ENCODE measurements at regions not wholly inside any gene's neighbourhood (a gene's known extent, or its start where the extent isn't known, plus 50 kb on each side); places are given as distances from the start of the nearest gene placed in this dataset.

DNA sequence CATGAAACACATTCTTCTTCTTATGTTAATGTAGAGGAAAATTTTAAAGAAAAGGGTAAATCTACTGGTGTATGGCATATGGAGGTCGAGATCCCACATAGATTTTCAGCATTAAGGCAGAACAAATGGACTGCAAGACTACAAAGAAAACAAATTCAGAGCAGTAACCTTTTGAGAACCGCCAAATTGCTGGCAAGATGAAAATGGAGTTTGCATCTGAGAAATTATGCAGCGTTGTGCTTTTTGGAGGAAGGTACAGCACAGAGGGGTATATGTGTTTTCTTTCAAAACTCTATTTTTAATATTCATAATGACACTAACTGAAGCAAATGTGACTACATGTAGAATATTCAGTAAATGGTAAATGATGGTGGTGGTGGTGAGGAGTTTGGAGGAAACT is 59.0 kb upstream of the PARD3B start:
- no peak overlapping the region for H3K18ac ChIP-seq (ENCODE audit: insufficient read length, low read depth, low read length)
- no peak overlapping the region for H3K27ac ChIP-seq (ENCODE audit: insufficient read length, low read depth, low read length)
- Mint-ChIP-seq H3K27ac (no peak overlapping the region), H3K27me3 (ENCODE audit: low read depth) (no peaks in the 10 kb centered on the region), H3K9me3 (no peaks in the 10 kb centered on the region), H3K4me1 (no peaks in the 10 kb centered on the region), H3K36me3 (ENCODE audit: insufficient read depth in 1 of 3, low read depth in 3 of 3) (no peaks in the 10 kb centered on the region), H3K4me3 (no peak overlapping the region)
- H4K91ac ChIP-seq (ENCODE audit: insufficient read length, low read depth, low read length), result no peak overlapping the region
- H3K56ac ChIP-seq (ENCODE audit: insufficient read length, low read depth, low read length), result no peak overlapping the region
- no peak overlapping the region for H4K5ac ChIP-seq (ENCODE audit: insufficient read length, low read depth, low read length)
- no peak overlapping the region for H3K9ac ChIP-seq (ENCODE audit: extremely low read depth, insufficient read length, low read length)
- H3K23me2 ChIP-seq (ENCODE audit: insufficient read length, low read depth, low read length, poor library complexity, severe bottlenecking), result no peaks in the 10 kb centered on the region
- no peak overlapping the region for H2AFZ ChIP-seq (ENCODE audit: low read length)
- H3K23ac ChIP-seq (ENCODE audit: insufficient read length, low read depth, low read length), result no peak overlapping the region
- H3K4me2 ChIP-seq (ENCODE audit: insufficient read depth, insufficient read length, low read length), result no peak overlapping the region
- no peak overlapping the region for H2BK5ac ChIP-seq (ENCODE audit: insufficient read length, low read length)
- whole genome bisulfite sequencing (ENCODE audit: extremely low coverage, insufficient read length, low lambda C conversion rate), result no CpG with 5 or more reads among the region's 3 CpGs
- no peaks in the 10 kb centered on the region for H3K79me1 ChIP-seq (ENCODE audit: insufficient read depth, low read depth, low read length, poor library complexity, severe bottlenecking)
- H2AK5ac ChIP-seq (ENCODE audit: insufficient read length, low read length), result no peak overlapping the region
- no peak overlapping the region for H2BK20ac ChIP-seq (ENCODE audit: low read depth, low read length, poor library complexity, severe bottlenecking)
- H3K14ac ChIP-seq (ENCODE audit: insufficient read depth, low read length), result no peak overlapping the region
- DNase-seq, result no peak
- H2BK15ac ChIP-seq (ENCODE audit: low read depth, low read length), result no peak overlapping the region
- peaks cover 2% of the 10 kb centered on the region; the same call in 1 of the 2 replicates for H3K4me1 ChIP-seq (ENCODE audit: insufficient read depth, low read length)
- no peak overlapping the region for H2BK12ac ChIP-seq (ENCODE audit: insufficient read length, low read depth, low read length)
- H2BK120ac ChIP-seq (ENCODE audit: low read depth, low read length, poor library complexity, severe bottlenecking), result no peak overlapping the region
- H3K79me2 ChIP-seq (ENCODE audit: insufficient read depth, low read length), result no peaks in the 10 kb centered on the region
- H3K9me3 ChIP-seq (ENCODE audit: control insufficient read depth, low read depth, low read length), result no peaks in the 10 kb centered on the region
- H3T11ph ChIP-seq (ENCODE audit: low read length), result no peak overlapping the region
- TF ChIP-seq, protein P1, sequence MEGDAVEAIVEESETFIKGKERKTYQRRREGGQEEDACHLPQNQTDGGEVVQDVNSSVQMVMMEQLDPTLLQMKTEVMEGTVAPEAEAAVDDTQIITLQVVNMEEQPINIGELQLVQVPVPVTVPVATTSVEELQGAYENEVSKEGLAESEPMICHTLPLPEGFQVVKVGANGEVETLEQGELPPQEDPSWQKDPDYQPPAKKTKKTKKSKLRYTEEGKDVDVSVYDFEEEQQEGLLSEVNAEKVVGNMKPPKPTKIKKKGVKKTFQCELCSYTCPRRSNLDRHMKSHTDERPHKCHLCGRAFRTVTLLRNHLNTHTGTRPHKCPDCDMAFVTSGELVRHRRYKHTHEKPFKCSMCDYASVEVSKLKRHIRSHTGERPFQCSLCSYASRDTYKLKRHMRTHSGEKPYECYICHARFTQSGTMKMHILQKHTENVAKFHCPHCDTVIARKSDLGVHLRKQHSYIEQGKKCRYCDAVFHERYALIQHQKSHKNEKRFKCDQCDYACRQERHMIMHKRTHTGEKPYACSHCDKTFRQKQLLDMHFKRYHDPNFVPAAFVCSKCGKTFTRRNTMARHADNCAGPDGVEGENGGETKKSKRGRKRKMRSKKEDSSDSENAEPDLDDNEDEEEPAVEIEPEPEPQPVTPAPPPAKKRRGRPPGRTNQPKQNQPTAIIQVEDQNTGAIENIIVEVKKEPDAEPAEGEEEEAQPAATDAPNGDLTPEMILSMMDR (conservative IDR thresholded peaks at IDR 0.05), result no peak
- no peaks in the 10 kb centered on the region for H4K20me1 ChIP-seq (ENCODE audit: control insufficient read depth, insufficient read depth, insufficient read length)
- no peak overlapping the region for H3K4ac ChIP-seq (ENCODE audit: low read depth, low read length)
- no peaks in the 10 kb centered on the region for H3K27me3 ChIP-seq (ENCODE audit: insufficient read depth, low read length)
- no peak overlapping the region for H4K8ac ChIP-seq (replicated peaks; ENCODE audit: insufficient read length, low read depth, low read length)

Measured in H9 (cell line).